T-cell (primary cell): ENCODE measurements at regions not wholly inside any gene's neighbourhood (a gene's known extent, or its start where the extent isn't known, plus 50 kb on each side); places are given as distances from the start of the nearest gene placed in this dataset.

ENCODE experiments used
- ATAC-seq, 4 experiments: fragments of 200-7000 bp in 3 of 4; fragments of 150-1000 bp in 1 of 4; cut with Tn5 transposase; replicated peaks in 1 of 4; 1 replicate in 3 of 4; 2 replicates in 1 of 4; pipeline ENCODE4 v1.10.0; 2021; ENCODE audit warnings: moderate library complexity in 3 of 4, mild to moderate bottlenecking in 2 of 4, moderate number of reproducible peaks in 1 of 4
- CTCF ChIA-PET, 2 donors: fragments of 300-600 bp; sonication (Branson Sonifier 250); formaldehyde crosslinking; loops; one replicate each; lab custom pipeline; 2022; ENCODE audit warnings: antibody characterized with exemption in 2 of 2; lab: Charles Lee
- POLR2A ChIA-PET, 2 donors: fragments of 300-600 bp; sonication (Branson Sonifier 250); formaldehyde crosslinking; loops; one replicate each; lab custom pipeline; 2022; ENCODE audit warnings: antibody characterized with exemption in 2 of 2; lab: Charles Lee
- DNase-seq, 35 experiments: peaks; one replicate each; pipeline versions ENCODE4 v3.0.0 to v3.0.0-alpha.2; 2013 to 2023
- H3K27ac ChIP-seq: one replicate; pipeline ENCODE4 v1.5.1; 2013; ENCODE audit warnings: low read length
- H3K27me3 ChIP-seq, 2 experiments: replicated peaks in 1 of 2; 1 replicate in 1 of 2; 2 replicates in 1 of 2; pipeline versions ENCODE4 v1.6.1 to v1.7.0; 2013; ENCODE audit warnings: low read length in 1 of 2, mixed read lengths in 1 of 2; ENCODE audit not compliant: control insufficient read depth in 2 of 2, insufficient read depth in 2 of 2; ENCODE audit errors: extremely low read depth in 1 of 2
- H3K36me3 ChIP-seq, 2 donors: 1 replicate in 1 of 2; 2 replicates in 1 of 2; pipeline versions ENCODE4 v1.6.1 to v1.7.0; 2013; ENCODE audit warnings: low read length in 1 of 2; ENCODE audit not compliant: control insufficient read depth in 2 of 2, insufficient read depth in 1 of 2; ENCODE audit errors: extremely low read depth in 1 of 2
- H3K4me1 ChIP-seq, 2 experiments: 1 replicate in 1 of 2; 2 replicates in 1 of 2; pipeline versions ENCODE4 v1.6.1 to v1.7.0; 2013; ENCODE audit warnings: low read length in 2 of 2, mixed read lengths in 1 of 2; ENCODE audit not compliant: insufficient read depth in 2 of 2, control insufficient read depth in 1 of 2; ENCODE audit errors: extremely low read depth in 1 of 2
- H3K4me3 ChIP-seq, 2 donors: 1 replicate in 1 of 2; 2 replicates in 1 of 2; pipeline versions ENCODE4 v1.5.1 to v1.7.0; 2013; ENCODE audit warnings: mild to moderate bottlenecking in 2 of 2, low read length in 1 of 2, moderate library complexity in 1 of 2; ENCODE audit not compliant: control insufficient read depth in 1 of 2; ENCODE audit errors: extremely low read depth in 1 of 2
- H3K9me3 ChIP-seq: 2 replicates; pipeline ENCODE4 v1.7.0; 2013
- H3K27ac Mint-ChIP-seq, 2 donors: one replicate each; pipeline ENCODE4 v1.8.0; 2020 to 2021; ENCODE audit warnings: mild to moderate bottlenecking in 2 of 2, mixed read lengths in 2 of 2
- H3K27me3 Mint-ChIP-seq, 2 donors: one replicate each; pipeline ENCODE4 v1.8.0; 2021 to 2022; ENCODE audit warnings: mixed read lengths in 2 of 2
- H3K36me3 Mint-ChIP-seq: one replicate; pipeline ENCODE4 v1.8.0; 2021; ENCODE audit warnings: mixed read lengths
- H3K4me1 Mint-ChIP-seq, 3 donors: one replicate each; pipeline ENCODE4 v1.8.0; 2020 to 2022; ENCODE audit warnings: mixed read lengths in 3 of 3, mild to moderate bottlenecking in 1 of 3
- H3K4me3 Mint-ChIP-seq, 3 donors: one replicate each; pipeline ENCODE4 v1.8.0; 2020 to 2022; ENCODE audit warnings: mild to moderate bottlenecking in 3 of 3, mixed read lengths in 3 of 3, moderate library complexity in 3 of 3
- H3K9me3 Mint-ChIP-seq, 3 donors: one replicate each; pipeline ENCODE4 v1.8.0; 2020 to 2022; ENCODE audit warnings: mixed read lengths in 3 of 3
- WGBS: methylation state at CpG from one replicate; pipeline ENCODE4 v1.1.5; 2013; ENCODE audit warnings: missing lambda C conversion rate; ENCODE audit not compliant: insufficient coverage; 5-methylcytosine and 5-hydroxymethylcytosine counted together

- peaks cover 8 to 35% of the 10 kb centered on the region in 2 experiments for H3K27me3 ChIP-seq
- Mint-ChIP-seq H3K4me3 (no peak overlapping the region), H3K4me1 (no peaks in the 10 kb centered on the region), H3K9me3 (no peaks in the 10 kb centered on the region), H3K27me3 (peaks cover 27 to 32% of the 10 kb centered on the region in 2 donors), H3K36me3 (no peaks in the 10 kb centered on the region), H3K27ac (no peak overlapping the region)
- CTCF ChIA-PET: interaction anchor here in 1 of 2 donors (0.6 kb wide), 1 partner anchor 66 kb away, joined by 3 read pairs; no protein-coding TSS in a partner anchor
- no peak overlapping the region for H3K27ac ChIP-seq
- no peaks in the 10 kb centered on the region for H3K4me1 ChIP-seq
- ATAC-seq (no peak), DNase-seq (no peak)
- no peak overlapping the region for H3K4me3 ChIP-seq
- WGBS: no CpG with 5 or more reads among the region's 4 CpGs
- H3K36me3 ChIP-seq: no peaks in the 10 kb centered on the region
- no peaks in the 10 kb centered on the region for H3K9me3 ChIP-seq
- POLR2A ChIA-PET: no interaction called here
Measured at GRCh38 chr20:51085769-51086168, 62.9 kb upstream of the KCNG1 start.

GRCh38 chr20:51084593-51085377 is 61.9 kb upstream of the KCNG1 start:
- WGBS: 57% methylated on average over 5 of the region's 10 CpGs
- Histone ChIP-seq H3K9me3 (no peaks in the 10 kb centered on the region), H3K4me1 (no peaks in the 10 kb centered on the region), H3K27ac (no peak overlapping the region), H3K36me3 (no peaks in the 10 kb centered on the region), H3K27me3 (peaks cover 3 to 31% of the 10 kb centered on the region in 2 experiments), H3K4me3 (no peak overlapping the region)
- ChIA-PET CTCF (interaction anchor here in 1 of 2 donors (0.6 kb wide), 2 partner anchors 65 to 175 kb away, joined by 3 read pairs; no protein-coding TSS in a partner anchor), POLR2A (no interaction called here)
- Mint-ChIP-seq H3K36me3 (no peaks in the 10 kb centered on the region), H3K9me3 (no peaks in the 10 kb centered on the region), H3K27me3 (peaks cover 28 to 29% of the 10 kb centered on the region in 2 donors), H3K4me1 (no peaks in the 10 kb centered on the region), H3K27ac (no peak overlapping the region), H3K4me3 (no peak overlapping the region)
- no peak for ATAC-seq
- DNase-seq: no peak

- H3K4me1 ChIP-seq: no peaks in the 10 kb centered on the region
- no peaks in the 10 kb centered on the region for H3K9me3 ChIP-seq
- CTCF ChIA-PET: no interaction called here
- no peak overlapping the region for H3K27ac ChIP-seq
- H3K4me3 ChIP-seq: no peak overlapping the region
- H3K4me1 Mint-ChIP-seq: no peaks in the 10 kb centered on the region
- H3K27me3 Mint-ChIP-seq: peaks cover 35 to 38% of the 10 kb centered on the region in 2 donors
- no peak overlapping the region for H3K27ac Mint-ChIP-seq
- no peaks in the 10 kb centered on the region for H3K9me3 Mint-ChIP-seq
- peaks cover 0 to 26% of the 10 kb centered on the region in 2 experiments for H3K27me3 ChIP-seq
- H3K4me3 Mint-ChIP-seq: no peak overlapping the region
- 82% methylated on average over 3 of the region's 4 CpGs for WGBS
- H3K36me3 ChIP-seq: no peaks in the 10 kb centered on the region
- ATAC-seq: no peak
- POLR2A ChIA-PET: no interaction called here
- H3K36me3 Mint-ChIP-seq: no peaks in the 10 kb centered on the region
- no peak for DNase-seq
Measured at GRCh38 chr20:51083447-51083846, 60.5 kb upstream of the KCNG1 start.

GRCh38 chr20:51082988-51083387 is 60.1 kb upstream of the KCNG1 start:
- Histone ChIP-seq H3K4me3 (no peak overlapping the region), H3K27me3 (peaks cover 0 to 27% of the 10 kb centered on the region in 2 experiments), H3K36me3 (no peaks in the 10 kb centered on the region), H3K27ac (no peak overlapping the region), H3K4me1 (no peaks in the 10 kb centered on the region), H3K9me3 (no peaks in the 10 kb centered on the region)
- no peak for DNase-seq
- Mint-ChIP-seq H3K27ac (no peak overlapping the region), H3K36me3 (no peaks in the 10 kb centered on the region), H3K4me1 (no peaks in the 10 kb centered on the region), H3K4me3 (no peak overlapping the region), H3K27me3 (peaks cover 35 to 38% of the 10 kb centered on the region in 2 donors), H3K9me3 (no peaks in the 10 kb centered on the region)
- ChIA-PET CTCF (no interaction called here), POLR2A (no interaction called here)
- ATAC-seq: no peak
- WGBS: 66% methylated on average over 3 of the region's 3 CpGs

- ATAC-seq: no peak
- H3K27me3 Mint-ChIP-seq: peaks cover 37 to 40% of the 10 kb centered on the region in 2 donors
Measured at GRCh38 chr20:51080516-51080915, 57.6 kb upstream of the KCNG1 start.

GRCh38 chr20:51079488-51079887 is 56.6 kb upstream of the KCNG1 start:
- CTCF ChIA-PET: no interaction called here
- H3K27me3 Mint-ChIP-seq: peaks cover 44 to 45% of the 10 kb centered on the region in 2 donors

More at GRCh38 chr20:51080516-51080915, 57.6 kb upstream of the KCNG1 start:
- WGBS: no CpG with 5 or more reads among the region's 3 CpGs
- Mint-ChIP-seq H3K4me1 (no peaks in the 10 kb centered on the region), H3K36me3 (no peaks in the 10 kb centered on the region), H3K9me3 (no peaks in the 10 kb centered on the region), H3K4me3 (no peak overlapping the region), H3K27ac (no peak overlapping the region)
- Histone ChIP-seq H3K27ac (no peak overlapping the region), H3K4me1 (no peaks in the 10 kb centered on the region), H3K36me3 (no peaks in the 10 kb centered on the region), H3K4me3 (no peak overlapping the region), H3K27me3 (peaks cover 0 to 33% of the 10 kb centered on the region in 2 experiments), H3K9me3 (no peaks in the 10 kb centered on the region)
- CTCF ChIA-PET: no interaction called here
- DNase-seq: no peak
- POLR2A ChIA-PET: no interaction called here

More at GRCh38 chr20:51079488-51079887, 56.6 kb upstream of the KCNG1 start:
- H3K4me3 ChIP-seq: no peak overlapping the region
- WGBS: no CpG with 5 or more reads among the region's 2 CpGs
- H3K36me3 Mint-ChIP-seq: no peaks in the 10 kb centered on the region
- no peaks in the 10 kb centered on the region for H3K4me1 ChIP-seq
- peaks cover 0 to 38% of the 10 kb centered on the region in 2 experiments for H3K27me3 ChIP-seq
- no peaks in the 10 kb centered on the region for H3K9me3 ChIP-seq
- H3K27ac ChIP-seq: no peak overlapping the region
- H3K9me3 Mint-ChIP-seq: no peaks in the 10 kb centered on the region
- H3K27ac Mint-ChIP-seq: no peak overlapping the region
- H3K4me1 Mint-ChIP-seq: no peaks in the 10 kb centered on the region
- DNase-seq: no peak
- POLR2A ChIA-PET: no interaction called here
- no peak overlapping the region for H3K4me3 Mint-ChIP-seq
- ATAC-seq: no peak
- H3K36me3 ChIP-seq: no peaks in the 10 kb centered on the region
